ENCODE measurements at regions not wholly inside any gene's neighbourhood (a gene's known extent, or its start where the extent isn't known, plus 50 kb on each side); places are given as distances from the start of the nearest gene placed in this dataset. TPM values are rescaled to one million over a fixed set of nuclear protein-coding genes. Genes with fewer than 3 reads are reported as not detected.

Small RNA genes in the stretch of these regions (small RNA-seq; reads per million reads assigned to genes)
- gene AC093787.1 = not detected

All from frontal cortex (tissue), 1 donor.